GM19468 (cell line): ENCODE measurements at regions not wholly inside any gene's neighbourhood (a gene's known extent, or its start where the extent isn't known, plus 50 kb on each side); places are given as distances from the start of the nearest gene placed in this dataset.
"Not testable (repeated sequence)": the region's sequence is repeated elsewhere in the genome, so short reads cannot be mapped to it uniquely, and the experiment has no call there.

Experiments used
- ATAC-seq: cut with Tn5 transposase; IDR thresholded peaks from one replicate; pipeline ENCODE4 v1.9.1; 2021; ENCODE audit warnings: mild to moderate bottlenecking, moderate library complexity, moderate number of reproducible peaks; ENCODE audit not compliant: unreplicated experiment; ENCODE audit errors: extremely low read depth

DNA sequence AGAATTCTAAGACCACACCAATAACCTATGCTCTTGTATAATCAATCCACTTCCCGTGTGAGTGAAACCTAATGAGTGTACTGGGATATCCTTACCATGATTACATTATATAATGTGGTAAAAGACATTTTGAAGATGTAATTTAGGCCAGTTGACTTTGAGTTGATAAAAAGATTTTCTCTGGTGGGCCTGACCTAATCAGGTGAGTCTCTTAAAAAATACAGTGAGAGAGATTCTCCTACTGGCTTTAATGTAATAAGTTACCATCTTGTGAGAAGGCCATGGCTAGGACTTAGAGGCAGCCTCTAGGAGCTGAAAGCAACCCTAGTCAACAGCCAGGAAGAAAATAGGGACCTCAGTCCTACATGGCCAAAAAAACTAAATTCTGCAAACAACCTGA lies 847.7 kb upstream of the HS3ST5 start:
- no peak for ATAC-seq

DNA sequence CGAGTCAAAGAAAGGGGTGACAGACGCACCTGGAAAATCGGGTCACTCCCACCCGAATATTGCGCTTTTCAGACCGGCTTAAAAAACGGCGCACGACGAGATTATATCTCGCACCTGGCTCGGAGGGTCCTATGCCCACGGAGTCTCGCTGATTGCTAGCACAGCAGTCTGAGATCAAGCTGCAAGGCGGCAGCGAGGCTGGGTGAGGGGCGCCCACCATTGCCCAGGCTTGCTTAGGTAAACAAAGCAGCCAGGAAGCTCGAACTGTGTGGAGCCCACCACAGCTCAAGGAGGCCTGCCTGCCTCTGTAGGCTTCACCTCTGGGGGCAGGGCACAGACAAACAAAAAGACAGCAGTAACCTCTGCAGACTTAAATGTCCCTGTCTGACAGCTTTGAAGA lies 832.6 kb upstream of the HS3ST5 start:
- ATAC-seq, result not testable (repeated sequence)

DNA sequence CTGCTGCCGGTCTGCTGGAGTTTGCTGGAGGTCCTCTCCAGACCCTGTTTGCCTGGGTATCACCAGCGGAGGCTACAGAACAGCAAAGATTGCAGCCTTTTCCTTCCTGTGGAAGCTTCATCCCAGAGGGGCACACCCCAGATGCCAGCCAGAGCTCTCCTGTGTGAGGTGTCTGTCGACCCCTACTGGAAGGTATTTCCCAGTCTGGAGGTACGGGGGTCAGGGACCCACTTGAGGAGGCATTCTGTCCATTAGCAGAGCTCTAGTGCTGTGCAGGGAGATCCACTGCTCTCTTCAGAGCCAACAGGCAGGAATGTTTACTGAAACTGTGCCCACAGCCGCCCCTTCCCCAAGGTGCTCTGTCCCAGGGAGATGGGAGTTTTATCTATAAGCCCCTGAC lies 823.1 kb upstream of the HS3ST5 start:
- ATAC-seq, result not testable (repeated sequence)

DNA sequence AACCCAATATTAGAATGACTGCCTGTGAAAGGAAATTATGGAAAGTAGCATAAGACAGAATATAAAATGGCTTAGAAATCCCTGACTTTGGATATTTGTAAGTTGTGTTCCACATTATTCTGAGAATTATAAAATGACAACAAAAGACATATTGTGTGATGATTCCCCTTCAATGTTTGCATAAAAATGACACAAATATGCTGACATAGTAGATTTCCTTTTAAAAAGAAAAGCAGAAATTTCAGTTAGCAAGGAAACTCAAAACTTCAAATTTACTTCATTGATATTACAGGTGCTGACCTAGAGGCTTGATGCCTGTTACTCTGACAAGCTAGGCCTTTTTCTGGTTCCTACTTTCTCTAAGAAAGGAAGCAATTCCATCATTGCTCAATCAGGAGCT lies 816.9 kb upstream of the HS3ST5 start:
- no peak for ATAC-seq

DNA sequence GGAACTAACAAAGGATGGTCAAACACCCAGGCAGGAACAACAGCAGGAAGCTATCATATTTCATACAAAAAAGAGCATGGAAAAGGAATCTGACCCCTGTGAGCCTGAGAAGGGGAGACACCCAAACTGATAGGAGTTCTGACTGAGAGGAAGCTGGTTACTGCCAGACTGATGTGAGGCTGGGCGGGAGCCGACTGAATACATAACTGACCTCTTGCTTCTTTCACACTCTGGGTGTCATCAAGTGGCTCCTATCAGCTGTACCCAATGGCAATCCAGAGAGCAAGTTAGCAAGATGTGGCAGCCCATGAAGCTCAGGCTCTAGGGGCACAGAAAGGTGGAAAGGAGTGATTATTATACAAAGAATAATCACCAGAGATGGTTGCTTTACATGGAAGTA lies 795.1 kb upstream of the HS3ST5 start:
- no peak for ATAC-seq

DNA sequence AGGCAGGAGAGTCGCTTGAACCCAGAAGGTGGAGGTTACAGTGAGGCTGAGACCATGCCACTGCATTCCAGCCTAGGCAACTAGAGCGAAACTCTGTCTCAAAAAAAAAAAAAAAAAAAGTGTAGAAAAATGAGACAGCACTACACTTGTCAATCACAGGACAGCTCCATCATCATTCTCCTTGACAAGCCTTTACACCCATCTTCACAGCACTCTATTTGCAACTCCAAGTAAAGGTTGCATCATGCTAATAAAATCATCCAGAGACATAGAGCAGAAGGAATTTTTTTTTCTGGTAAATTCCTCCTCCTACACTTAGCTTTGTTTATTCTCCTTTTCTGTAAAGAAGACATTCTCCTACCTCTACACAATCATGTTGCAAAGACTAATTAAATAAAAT lies 791.0 kb upstream of the HS3ST5 start:
- ATAC-seq, result no peak

DNA sequence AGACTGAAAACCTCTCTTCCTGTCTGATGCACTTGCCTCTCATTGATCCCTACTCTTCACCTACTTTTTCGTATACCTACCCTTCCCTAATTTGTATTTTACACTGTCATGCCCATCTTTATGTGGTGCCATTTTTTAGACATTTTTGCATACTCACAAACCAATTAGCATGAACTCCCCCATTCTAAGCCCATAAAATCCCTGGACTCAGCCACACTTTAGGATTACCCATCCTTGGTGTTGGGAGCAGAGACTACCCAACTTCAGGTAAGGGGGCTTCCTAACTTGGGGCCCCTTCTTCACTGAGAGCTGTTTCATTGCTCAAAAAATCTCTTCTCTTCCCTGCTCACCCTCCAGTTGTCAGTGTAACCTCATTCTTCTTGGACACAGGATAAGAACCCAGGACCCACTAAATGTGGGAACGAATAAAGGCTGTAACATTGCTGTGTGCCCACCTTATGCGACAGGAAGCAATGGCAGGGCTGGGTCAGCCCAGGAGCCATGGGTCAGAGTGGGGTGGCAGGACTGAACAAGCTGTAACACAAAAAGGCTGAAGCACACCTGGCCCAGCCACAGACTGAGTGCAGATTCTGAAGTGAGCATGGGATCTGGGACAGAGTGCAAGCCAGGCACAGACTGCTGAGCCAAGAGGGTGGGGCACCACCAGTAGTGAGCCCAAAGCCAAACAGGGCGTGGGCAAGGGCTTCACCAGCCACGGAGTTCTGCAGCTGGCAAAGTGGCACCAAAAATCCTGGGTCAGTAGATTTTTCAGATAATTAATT lies 789.1 kb upstream of the HS3ST5 start:
- no peak for ATAC-seq

DNA sequence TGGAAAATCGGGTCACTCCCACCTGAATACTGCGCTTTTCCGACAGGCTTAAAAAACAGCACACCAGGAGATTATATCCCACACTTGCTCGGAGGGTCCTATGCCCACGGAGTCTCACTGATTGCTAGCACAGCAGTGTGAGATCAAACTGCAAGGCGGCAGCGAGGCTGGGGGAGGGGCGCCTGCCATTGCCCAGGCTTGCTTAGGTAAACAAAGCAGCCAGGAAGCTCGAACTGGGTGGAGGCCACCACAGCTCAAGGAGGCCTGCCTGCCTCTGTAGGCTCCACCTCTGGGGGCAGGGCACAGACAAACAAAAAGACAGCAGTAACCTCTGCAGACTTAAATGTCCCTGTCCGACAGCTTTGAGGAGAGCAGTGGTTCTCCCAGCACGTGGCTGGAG lies 778.7 kb upstream of the HS3ST5 start:
- ATAC-seq, result not testable (repeated sequence)

DNA sequence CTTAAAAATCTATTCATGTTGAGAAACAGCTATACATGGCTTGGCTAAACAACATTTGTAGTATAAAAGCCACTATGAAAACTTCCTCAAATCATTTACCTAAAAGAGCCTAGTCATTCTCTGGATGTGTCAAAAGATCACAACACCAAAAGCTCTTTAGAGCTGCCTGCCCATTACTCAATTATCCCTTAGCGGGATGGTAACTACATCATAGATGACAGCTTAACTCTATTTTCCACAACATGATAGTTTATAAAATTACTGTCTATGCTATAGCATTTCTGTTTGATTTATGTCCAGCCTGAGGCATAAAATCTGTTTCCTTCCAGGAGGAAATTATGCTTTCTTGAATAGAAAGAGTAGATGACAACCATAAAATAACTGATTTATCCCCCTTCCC lies 777.6 kb upstream of the HS3ST5 start:
- ATAC-seq, result no peak

DNA sequence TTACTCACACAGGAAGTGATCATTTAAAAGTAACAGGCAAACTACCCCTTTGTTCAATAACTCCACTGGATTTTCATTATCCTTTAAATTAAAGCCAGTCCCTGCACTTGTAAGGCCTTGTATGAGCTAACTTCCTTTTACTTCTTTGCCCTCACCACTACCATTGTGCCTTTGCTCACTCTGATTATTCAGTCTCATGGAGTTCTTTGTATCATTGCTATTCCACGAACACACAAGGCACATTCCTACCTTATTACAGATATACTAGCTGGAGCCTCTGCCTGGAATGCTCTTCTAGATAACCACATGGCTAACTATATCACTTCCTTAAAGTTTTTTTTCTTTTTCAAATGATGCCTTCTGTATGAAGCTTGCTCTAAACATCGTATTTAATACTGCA lies 748.6 kb upstream of the HS3ST5 start:
- no peak for ATAC-seq

DNA sequence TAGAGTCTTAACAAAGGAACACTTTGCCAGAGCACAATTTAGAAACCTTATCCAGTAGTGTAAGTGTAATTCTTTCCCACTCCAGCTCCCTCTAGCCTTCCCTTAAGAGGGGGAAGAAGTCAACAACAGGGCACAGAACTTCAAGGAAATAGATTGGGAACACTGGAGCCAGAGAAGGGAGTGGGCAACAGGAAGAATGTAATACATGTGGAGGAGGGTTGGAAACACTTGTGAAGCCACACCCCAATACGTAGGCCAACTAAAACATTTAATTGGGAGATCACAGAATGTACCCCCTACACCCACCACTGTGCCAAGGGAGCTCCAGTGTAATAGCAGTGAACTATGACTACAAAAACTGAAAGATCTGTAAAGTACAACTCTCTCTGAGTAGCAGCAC lies 735.7 kb upstream of the HS3ST5 start:
- ATAC-seq, result no peak

DNA sequence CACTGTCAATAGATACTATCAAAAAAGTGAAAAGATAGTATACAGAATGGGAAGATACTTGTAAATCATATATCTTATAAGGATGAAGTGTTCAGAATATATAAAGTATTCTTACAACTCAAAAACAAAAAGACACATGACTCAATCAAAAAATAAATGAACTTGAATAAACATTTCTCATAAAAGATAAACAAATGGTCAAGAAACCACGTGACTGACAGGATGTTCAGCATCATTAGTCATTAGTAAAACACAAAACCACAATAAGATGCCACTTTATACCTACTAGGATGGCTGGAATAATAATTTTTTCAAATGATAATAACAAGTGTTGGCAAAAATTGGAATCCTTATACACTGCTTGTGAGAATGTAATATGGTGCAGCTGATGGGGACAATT lies 729.1 kb upstream of the HS3ST5 start:
- no peak for ATAC-seq

DNA sequence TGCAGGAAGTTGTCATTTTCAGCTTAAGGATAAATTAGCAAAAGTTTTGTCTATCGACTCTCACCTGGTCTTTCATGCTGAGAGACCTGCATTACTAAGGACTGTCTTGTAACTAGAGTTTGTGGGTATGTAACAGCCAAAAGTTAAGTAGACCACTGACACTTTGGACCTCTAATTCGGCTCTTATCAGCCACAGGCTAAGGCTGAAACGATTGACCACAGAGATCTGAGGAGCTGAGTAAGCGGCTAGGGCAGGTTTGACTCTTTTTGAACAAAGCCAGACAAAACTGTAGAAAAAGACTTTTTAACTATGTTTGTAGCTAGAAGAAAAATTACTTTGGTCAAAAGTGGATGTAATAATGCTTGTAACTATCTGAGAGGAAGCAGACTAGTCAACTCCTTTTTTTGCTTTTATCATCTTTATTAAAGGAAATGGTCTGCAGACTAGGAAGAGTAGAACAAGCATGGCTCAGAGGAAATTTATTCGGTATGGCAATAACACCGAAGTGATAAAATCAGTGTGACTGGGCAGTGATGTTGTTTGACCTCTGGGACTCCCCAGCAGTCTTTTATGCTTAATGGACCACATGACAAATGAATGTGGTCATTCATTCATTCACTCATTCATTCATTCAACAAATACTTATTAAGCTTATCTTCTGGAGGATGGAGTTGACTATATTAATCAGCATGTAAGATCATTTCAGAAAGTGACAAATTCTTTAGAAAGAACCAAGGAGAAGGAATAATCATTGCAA lies 725.0 kb upstream of the HS3ST5 start:
- no peak for ATAC-seq

DNA sequence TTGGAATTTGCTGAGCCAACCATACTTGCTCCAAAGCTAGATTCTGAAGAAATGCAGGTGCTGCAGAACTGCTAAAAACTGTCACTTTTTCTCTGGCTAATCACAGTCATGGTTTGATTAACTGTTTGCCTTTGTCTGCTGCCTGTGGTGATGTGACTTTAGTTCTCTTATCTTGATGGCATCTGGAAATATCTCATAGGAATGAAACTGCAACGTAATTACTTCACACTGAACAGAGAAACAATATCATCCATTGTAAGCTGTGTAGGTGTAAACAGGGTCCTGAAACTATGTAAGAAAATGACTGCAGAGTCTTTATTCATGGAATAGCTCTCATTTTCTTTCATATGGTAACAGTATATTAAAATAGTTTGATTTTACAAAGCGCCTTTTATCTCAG lies 721.9 kb upstream of the HS3ST5 start:
- no peak for ATAC-seq

DNA sequence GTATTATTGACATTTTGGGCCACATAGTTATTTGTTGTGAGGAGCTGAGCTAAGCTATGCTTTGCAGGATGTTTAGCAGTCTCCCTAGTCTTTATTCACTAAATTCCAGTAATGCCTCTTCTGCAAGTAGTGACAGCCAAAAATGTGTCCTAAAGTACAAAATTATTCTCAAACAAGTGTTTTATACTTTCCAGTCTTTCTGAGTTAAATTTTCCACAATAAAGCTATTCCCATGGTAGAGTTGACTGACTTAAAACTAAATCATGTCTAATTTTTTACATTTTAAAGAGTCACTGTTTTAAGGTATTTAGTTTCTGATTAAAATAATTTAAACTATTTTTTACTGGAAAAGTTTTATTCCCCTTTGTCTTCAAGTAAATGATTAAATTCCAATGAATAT lies 717.8 kb upstream of the HS3ST5 start:
- ATAC-seq, result no peak

DNA sequence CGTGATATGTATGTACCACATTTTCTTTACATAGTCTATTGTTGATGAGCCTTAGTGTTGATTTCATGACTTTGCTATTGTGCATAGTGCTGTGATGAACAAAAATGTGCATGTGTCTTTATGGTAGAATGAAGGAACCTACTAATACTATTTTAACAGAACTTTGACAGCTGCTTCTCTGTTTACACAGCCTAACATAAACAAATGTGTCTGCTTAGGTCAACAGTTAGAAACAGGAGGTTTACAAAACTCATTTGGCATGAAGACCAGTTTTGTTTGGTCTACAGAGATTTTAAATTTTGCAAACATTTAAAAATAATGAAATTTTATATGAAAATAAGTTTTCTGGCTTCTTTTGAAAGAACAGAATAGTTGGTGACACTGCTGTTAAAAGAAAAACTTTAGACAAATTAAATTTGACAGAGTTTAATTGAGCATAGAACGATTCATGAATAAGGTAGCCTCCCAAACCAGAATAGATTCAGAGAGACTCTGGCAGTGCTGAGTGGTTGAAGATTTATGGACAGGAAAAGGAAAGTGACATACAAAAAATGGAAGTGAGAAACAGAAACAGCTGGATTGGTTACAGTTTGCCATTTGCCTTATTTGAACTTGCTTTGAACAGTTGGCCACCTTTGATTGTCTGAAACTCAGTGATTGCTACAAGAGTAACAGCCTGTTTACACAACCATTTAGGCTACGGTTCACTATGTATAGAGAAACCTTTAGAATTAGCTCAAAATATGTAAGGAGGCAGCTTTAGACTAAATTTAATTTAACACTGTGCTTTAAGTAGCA lies 715.8 kb upstream of the HS3ST5 start:
- ATAC-seq, result peak; percentile 46

DNA sequence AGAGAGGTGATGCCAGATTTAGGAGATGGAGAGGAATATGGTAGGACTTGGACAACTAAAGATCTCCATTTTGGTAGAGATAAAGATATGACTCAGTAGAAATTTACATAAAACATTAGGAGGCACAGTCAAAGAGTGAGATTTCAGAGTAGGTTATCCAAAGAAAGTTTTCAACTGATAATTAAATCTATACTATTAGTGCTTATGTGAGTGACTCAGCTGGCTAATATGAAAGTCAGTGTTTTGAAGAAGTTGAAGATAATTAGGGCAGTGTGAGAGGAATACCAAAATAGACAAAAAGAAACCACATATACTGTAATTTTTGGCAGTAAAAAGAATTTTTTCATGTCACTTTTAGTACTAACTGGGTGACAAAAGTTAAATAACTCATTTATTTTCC lies 712.8 kb upstream of the HS3ST5 start:
- no peak for ATAC-seq

DNA sequence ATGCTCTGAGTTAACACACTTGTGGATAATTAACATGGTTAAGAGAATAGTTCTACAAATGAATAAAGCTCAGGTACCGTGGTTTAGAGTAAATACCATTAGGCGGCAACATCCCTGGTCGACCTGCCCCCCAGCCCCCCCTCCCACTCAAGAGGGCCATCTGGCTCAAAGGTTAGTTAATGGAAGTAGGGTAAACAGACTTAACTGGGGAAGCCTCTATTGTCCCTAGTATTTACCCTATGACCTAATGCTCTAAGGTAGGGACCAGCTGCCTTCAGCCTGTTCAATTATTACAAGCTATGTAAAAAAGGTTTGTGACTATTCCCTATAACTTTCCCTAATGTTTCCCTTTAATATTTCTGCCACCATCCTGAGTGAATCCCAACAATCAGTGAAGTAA lies 711.4 kb upstream of the HS3ST5 start:
- ATAC-seq, result not testable (repeated sequence)

DNA sequence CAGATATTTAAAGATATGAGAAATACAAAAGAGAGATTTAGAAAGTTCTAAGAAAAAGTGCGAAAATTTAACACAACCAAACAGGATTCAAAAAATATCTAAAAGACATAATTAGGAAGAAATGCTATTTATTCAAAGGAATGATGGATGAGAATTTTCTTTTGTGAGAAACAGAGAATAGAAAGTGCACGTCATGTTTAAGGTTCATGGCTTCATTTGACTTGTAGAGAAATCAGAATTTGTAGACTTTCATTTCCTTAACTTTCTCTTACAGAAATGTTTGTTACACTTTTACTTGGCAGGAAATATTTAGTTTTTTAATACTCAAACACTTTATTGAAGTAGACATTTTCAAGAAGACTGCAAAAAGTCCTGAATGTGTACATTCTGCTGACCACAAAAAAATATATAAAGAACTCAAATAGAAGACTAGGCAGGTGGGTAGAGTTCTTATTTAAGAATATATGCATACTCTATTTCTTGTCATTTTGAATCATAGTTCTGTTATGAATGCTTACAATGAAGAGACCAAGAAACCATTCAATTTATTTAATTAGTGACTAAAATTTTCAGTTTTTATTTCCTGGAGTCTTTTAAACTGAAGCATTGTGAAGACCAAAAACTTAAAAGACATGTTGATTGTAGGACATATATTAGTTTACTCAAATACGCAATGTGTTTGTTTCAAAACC lies 710.5 kb upstream of the HS3ST5 start:
- no peak for ATAC-seq

DNA sequence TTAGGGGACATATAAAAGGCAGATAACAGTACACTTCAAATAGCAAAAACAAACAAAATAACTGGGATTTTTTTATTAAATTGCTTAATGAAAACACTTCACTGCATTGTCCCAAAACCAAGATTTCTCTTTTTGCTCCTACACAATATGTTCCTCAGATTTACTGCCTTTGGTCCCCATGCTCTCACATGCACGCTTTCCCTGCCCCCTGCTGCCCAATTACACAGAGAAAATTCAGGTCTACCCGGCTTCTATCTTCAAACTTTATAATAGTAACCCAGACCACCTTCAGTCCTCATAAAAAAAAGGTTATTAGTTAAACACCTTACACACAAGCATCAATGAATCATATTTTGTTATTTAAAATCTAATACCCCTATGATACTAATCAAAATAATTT lies 673.8 kb upstream of the HS3ST5 start:
- ATAC-seq, result no peak
